H1 (cell line): ENCODE measurements at regions not wholly inside any gene's neighbourhood (a gene's known extent, or its start where the extent isn't known, plus 50 kb on each side); places are given as distances from the start of the nearest gene placed in this dataset.

Experiments used
- CTCF ChIA-PET: fragments of 300-600 bp; sonication (Branson Sonifier 250); formaldehyde crosslinking; loops from one replicate; lab custom pipeline; 2021; ENCODE audit not compliant: partially characterized antibody; lab: Charles Lee
- POLR2A ChIA-PET: fragments of 300-600 bp; sonication (Branson Sonifier 250); formaldehyde crosslinking; loops from one replicate; lab custom pipeline; 2021; ENCODE audit warnings: inconsistent platforms; ENCODE audit not compliant: partially characterized antibody; lab: Charles Lee
- DNase-seq, 2 experiments: peaks; one replicate each; pipeline versions ENCODE4 v3.0.0 to v3.0.0-alpha.2; 2010 to 2022; ENCODE audit warnings: low spot score in 2 of 2, low read depth in 1 of 2, mixed read lengths in 1 of 2
- FAIRE-seq: peaks from 2 replicates; lab custom pipeline; 2011; peaks lifted over from hg19 to GRCh38; lab: Jason Lieb, UNC
- H2AFZ ChIP-seq: 2 replicates; pipeline ENCODE4 v1.8.1; 2012; ENCODE audit warnings: low read length, inconsistent platforms
- H2AK5ac ChIP-seq: 2 replicates; pipeline ENCODE4 v1.6.1; 2013; ENCODE audit warnings: low read depth, low read length
- H2BK120ac ChIP-seq: replicated peaks from 2 replicates; pipeline ENCODE3; 2013; ENCODE audit warnings: low read depth, low read length, inconsistent platforms
- H2BK12ac ChIP-seq: 2 replicates; pipeline ENCODE4 v1.6.1; 2013; ENCODE audit warnings: low read depth, low read length
- H2BK15ac ChIP-seq: 2 replicates; pipeline ENCODE4 v1.6.1; 2013; ENCODE audit warnings: low read length
- H2BK20ac ChIP-seq: 2 replicates; pipeline ENCODE4 v1.6.1; 2013; ENCODE audit warnings: low read length
- H2BK5ac ChIP-seq: 2 replicates; pipeline ENCODE4 v1.6.1; 2013; ENCODE audit warnings: low read depth, low read length
- H3K14ac ChIP-seq: 2 replicates; pipeline ENCODE4 v1.6.1; 2013; ENCODE audit warnings: inconsistent platforms; ENCODE audit not compliant: insufficient read length
- H3K18ac ChIP-seq: 2 replicates; pipeline ENCODE4 v1.6.1; 2013; ENCODE audit warnings: low read length; ENCODE audit errors: extremely low read depth
- H3K23ac ChIP-seq: 2 replicates; pipeline ENCODE4 v1.6.1; 2013; ENCODE audit warnings: inconsistent platforms; ENCODE audit not compliant: insufficient read length
- H3K23me2 ChIP-seq: 2 replicates; pipeline ENCODE4 v1.6.1; 2013; ENCODE audit warnings: low read depth, low read length
- H3K27ac ChIP-seq: 2 replicates; pipeline ENCODE4 v1.6.1; 2011; ENCODE audit warnings: low read depth, low read length, inconsistent platforms
- H3K27me3 ChIP-seq, 4 experiments: replicated peaks in 1 of 4; 1 replicate in 1 of 4; 2 replicates in 3 of 4; pipeline versions ENCODE4 v1.6.1 to v1.8.1; 2011 to 2013; ENCODE audit warnings: low read length in 3 of 4, mild to moderate bottlenecking in 3 of 4, inconsistent platforms in 2 of 4, mixed read lengths in 2 of 4, moderate library complexity in 1 of 4; ENCODE audit not compliant: control insufficient read depth in 3 of 4, insufficient read depth in 3 of 4; ENCODE audit errors: extremely low read depth in 1 of 4
- H3K36me3 ChIP-seq, 4 experiments: 2 replicates each; pipeline versions ENCODE4 v1.6.1 to v1.8.1; 2011 to 2013; ENCODE audit warnings: mild to moderate bottlenecking in 4 of 4, low read length in 3 of 4, moderate library complexity in 2 of 4, control low read depth in 1 of 4, inconsistent platforms in 1 of 4; ENCODE audit not compliant: insufficient read depth in 4 of 4, control insufficient read depth in 2 of 4
- H3K4ac ChIP-seq: replicated peaks from 2 replicates; pipeline ENCODE3; 2013; ENCODE audit warnings: low read length, low read depth, mixed read lengths, inconsistent platforms; ENCODE audit not compliant: insufficient read length
- H3K4me1 ChIP-seq, 4 experiments: replicated peaks in 1 of 4; 1 replicate in 1 of 4; 2 replicates in 3 of 4; pipeline versions ENCODE4 v1.6.1 to v1.8.1; 2011 to 2013; ENCODE audit warnings: low read length in 3 of 4, inconsistent platforms in 2 of 4, mixed read lengths in 1 of 4; ENCODE audit not compliant: insufficient read depth in 4 of 4, control insufficient read depth in 3 of 4
- H3K4me2 ChIP-seq, 2 experiments: 2 replicates each; pipeline versions ENCODE4 v1.6.1 to v1.8.1; 2011 to 2013; ENCODE audit warnings: low read depth in 2 of 2, low read length in 2 of 2, control low read depth in 1 of 2, inconsistent platforms in 1 of 2, mild to moderate bottlenecking in 1 of 2; ENCODE audit not compliant: insufficient read depth in 1 of 2
- H3K4me3 ChIP-seq, 4 experiments: fragments of 200-600, 300-600 bp in 1 of 4; sonication (generic), shearing (Covaris generic), sonication (Bioruptor Twin) in 1 of 4; 2 replicates each; pipeline versions ENCODE4 v1.5.1 to v1.8.1; 2011 to 2016; ENCODE audit warnings: low read length in 4 of 4, low read depth in 3 of 4, control low read depth in 2 of 4, inconsistent platforms in 2 of 4, mild to moderate bottlenecking in 2 of 4, mixed read lengths in 1 of 4, moderate library complexity in 1 of 4; ENCODE audit not compliant: insufficient read depth in 2 of 4; ENCODE audit errors: extremely low read depth in 1 of 4
- H3K56ac ChIP-seq: replicated peaks from 2 replicates; pipeline ENCODE3; 2013; ENCODE audit warnings: low read depth, mild to moderate bottlenecking, mixed read lengths, low read length, inconsistent platforms; ENCODE audit not compliant: insufficient read length
- H3K79me1 ChIP-seq: 2 replicates; pipeline ENCODE4 v1.6.1; 2013; ENCODE audit warnings: low read depth, low read length, control low read depth
- H3K79me2 ChIP-seq, 2 experiments: 2 replicates each; pipeline versions ENCODE4 v1.6.1 to v1.8.1; 2012 to 2013; ENCODE audit warnings: low read length in 2 of 2, mild to moderate bottlenecking in 2 of 2, inconsistent platforms in 1 of 2; ENCODE audit not compliant: insufficient read depth in 2 of 2, control insufficient read depth in 1 of 2
- H3K9ac ChIP-seq, 4 experiments: replicated peaks in 1 of 4; 1 replicate in 1 of 4; 2 replicates in 3 of 4; pipeline versions ENCODE4 v1.6.1 to v1.8.1; 2011 to 2013; ENCODE audit warnings: low read depth in 3 of 4, low read length in 3 of 4, control low read depth in 2 of 4, mild to moderate bottlenecking in 2 of 4, moderate library complexity in 2 of 4, inconsistent platforms in 1 of 4; ENCODE audit errors: extremely low read depth in 1 of 4
- H3K9me3 ChIP-seq, 2 experiments: 2 replicates each; pipeline versions ENCODE4 v1.6.1 to v1.8.1; 2012 to 2013; ENCODE audit warnings: mild to moderate bottlenecking in 2 of 2, moderate library complexity in 2 of 2, control low read depth in 1 of 2, inconsistent platforms in 1 of 2, low read depth in 1 of 2, low read length in 1 of 2, mixed read lengths in 1 of 2; ENCODE audit not compliant: insufficient read depth in 2 of 2
- H4K20me1 ChIP-seq, 2 experiments: replicated peaks in 1 of 2; 2 replicates each; pipeline versions ENCODE3 to v1.8.1; 2011 to 2013; ENCODE audit warnings: inconsistent platforms in 2 of 2, low read length in 2 of 2, mild to moderate bottlenecking in 1 of 2; ENCODE audit not compliant: insufficient read depth in 2 of 2, control insufficient read depth in 1 of 2
- H4K5ac ChIP-seq: 2 replicates; pipeline ENCODE4 v1.6.1; 2013; ENCODE audit warnings: low read length, low read depth, mixed read lengths, inconsistent platforms; ENCODE audit not compliant: insufficient read length
- H4K8ac ChIP-seq: 2 replicates; pipeline ENCODE4 v1.8.0; 2013; ENCODE audit warnings: mild to moderate bottlenecking, moderate library complexity, low read length, inconsistent platforms; ENCODE audit not compliant: insufficient read depth; ENCODE audit errors: extremely low read depth
- H4K91ac ChIP-seq: replicated peaks from 2 replicates; pipeline ENCODE3; 2013; ENCODE audit warnings: low read length, mixed read lengths, inconsistent platforms; ENCODE audit not compliant: insufficient read length
- CEBPB ChIP-seq: IDR thresholded peaks from 2 replicates; pipeline ENCODE4 v1.6.1; 2012; ENCODE audit warnings: low read depth, low read length
- E2F6 ChIP-seq: IDR thresholded peaks from 2 replicates; pipeline ENCODE4 v1.6.1; 2012; ENCODE audit warnings: inconsistent platforms
- WGBS, 2 experiments: shearing (Covaris generic) in 1 of 2; methylation state at CpG; one replicate each; pipeline versions ENCODE4 v1.1.6 to v1.1.7; 2013 to 2015; ENCODE audit warnings: low lambda C conversion rate in 2 of 2, mixed read lengths in 2 of 2, inconsistent platforms in 1 of 2, low coverage in 1 of 2, missing lambda C conversion rate in 1 of 2; ENCODE audit not compliant: insufficient replicate concordance in 2 of 2, insufficient coverage in 1 of 2, insufficient read length in 1 of 2; ENCODE audit errors: extremely low coverage in 1 of 2, missing lambda C conversion rate in 1 of 2; 5-methylcytosine and 5-hydroxymethylcytosine counted together

GRCh38 chr7:3214090-3214413 lies 87.0 kb upstream of the SDK1 start:
- Histone ChIP-seq H3K23me2 (no peaks in the 10 kb centered on the region), H2BK15ac (no peak overlapping the region), H3K4me1 (no peaks in the 10 kb centered on the region; a peak in 1 of 7 replicates), H3K56ac (no peak overlapping the region), H3K79me2 (no peaks in the 10 kb centered on the region), H3K27me3 (no peaks in the 10 kb centered on the region), H3K23ac (no peak overlapping the region), H3K9me3 (no peaks in the 10 kb centered on the region), H3K79me1 (no peaks in the 10 kb centered on the region), H3K18ac (no peak overlapping the region), H2BK5ac (no peak overlapping the region), H2AK5ac (no peak overlapping the region), H2BK12ac (no peak overlapping the region), H2BK120ac (no peak overlapping the region), H4K5ac (no peak overlapping the region), H3K14ac (no peak overlapping the region), H3K4me2 (no peak overlapping the region), H2AFZ (no peak overlapping the region), H3K4me3 (no peak overlapping the region), H4K20me1 (no peaks in the 10 kb centered on the region), H4K91ac (no peak overlapping the region), H3K36me3 (no peaks in the 10 kb centered on the region), H2BK20ac (no peak overlapping the region), H3K4ac (no peak overlapping the region), H3K9ac (no peak overlapping the region), H3K27ac (no peak overlapping the region), H4K8ac (no peak overlapping the region)
- DNase-seq: no peak
- CTCF ChIA-PET: interaction anchor here (0.8 to 1.9 kb wide), 5 partner anchors 14 to 186 kb away, joined by 3 to 7 read pairs (median 3); no protein-coding TSS in a partner anchor
- 66% methylated on average over 4 of the region's 4 CpGs; no CpG with 5 or more reads in 1 of the 2 experiments for WGBS, 2 experiments
- POLR2A ChIA-PET: no interaction called here
- FAIRE-seq: no peak
- no peak for TF ChIP-seq E2F6
- TF ChIP-seq CEBPB: peak; percentile 84
